NOMO-1 treated with dmso at 0.1 percent for 144 hours (cell line): ENCODE measurements at regions not wholly inside any gene's neighbourhood (a gene's known extent, or its start where the extent isn't known, plus 50 kb on each side); places are given as distances from the start of the nearest gene placed in this dataset.
"Not testable (repeated sequence)": the region's sequence is repeated elsewhere in the genome, so short reads cannot be mapped to it uniquely, and the experiment has no call there.

Source experiments
- DNase-seq: peaks from one replicate; lab custom pipeline; 2025; ENCODE audit not compliant: unreplicated experiment; lab: John Stamatoyannopoulos, UW

DNA sequence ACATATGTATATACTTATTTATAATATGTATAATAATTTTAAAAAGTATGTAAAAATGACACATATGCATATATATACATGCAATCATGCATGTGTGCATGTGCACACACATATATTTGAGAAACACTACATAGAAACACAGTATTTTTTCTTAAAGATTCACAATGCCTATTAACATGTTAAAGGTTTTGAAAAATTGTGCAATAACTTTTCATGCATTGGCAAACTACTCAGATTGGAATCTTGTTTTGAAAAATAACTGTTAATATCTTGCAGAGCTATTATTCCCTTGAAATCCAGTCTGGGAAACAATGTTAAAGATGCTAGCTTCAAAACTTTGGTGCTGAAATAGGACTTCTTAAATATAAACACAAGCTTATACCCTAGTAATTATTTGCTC lies 256.2 kb upstream of the P2RY1 start:
- DNase-seq = no peak

DNA sequence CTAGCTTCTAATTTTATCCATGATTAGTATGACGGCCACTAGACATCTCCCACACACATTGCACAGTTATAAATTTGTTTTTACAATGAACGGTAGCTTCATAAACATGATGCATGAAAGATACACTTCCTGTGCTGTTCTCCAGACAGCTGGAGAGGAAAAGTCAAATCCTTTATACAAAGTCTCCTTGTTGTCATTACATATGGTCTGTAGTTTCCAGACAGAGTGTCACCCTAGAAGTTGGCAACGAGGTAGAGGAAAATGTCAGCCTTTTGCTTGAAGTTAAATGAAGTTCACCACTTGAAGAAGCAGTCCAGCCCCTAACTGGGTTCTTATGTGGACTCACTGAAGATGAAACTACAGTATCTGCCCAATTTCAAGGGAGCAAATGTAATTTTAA lies 253.0 kb upstream of the P2RY1 start:
- DNase-seq = no peak

- DNase-seq = no peak
These were observed 251.0 kb upstream of the P2RY1 start for GRCh38 chr3:152583963-152584362.

DNA sequence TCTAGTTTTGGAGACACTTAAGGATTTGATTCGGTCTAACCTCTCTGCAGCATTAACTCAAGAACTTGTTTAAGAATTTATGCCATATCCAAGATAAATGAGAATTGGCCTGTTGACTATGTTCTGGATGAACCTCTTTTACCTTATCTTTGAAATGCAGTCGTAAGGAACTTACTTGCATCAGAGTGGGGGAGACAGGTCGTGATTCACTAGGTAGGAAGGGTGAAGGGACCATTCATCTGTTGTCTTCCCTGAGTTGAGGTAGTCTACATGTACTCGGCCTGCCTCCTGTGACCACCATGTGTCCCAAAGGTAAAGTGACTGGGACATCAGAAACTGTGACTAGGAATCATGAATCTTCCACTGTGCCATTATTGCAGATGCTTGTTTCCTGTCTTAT lies 248.0 kb upstream of the P2RY1 start:
- DNase-seq = no peak

DNA sequence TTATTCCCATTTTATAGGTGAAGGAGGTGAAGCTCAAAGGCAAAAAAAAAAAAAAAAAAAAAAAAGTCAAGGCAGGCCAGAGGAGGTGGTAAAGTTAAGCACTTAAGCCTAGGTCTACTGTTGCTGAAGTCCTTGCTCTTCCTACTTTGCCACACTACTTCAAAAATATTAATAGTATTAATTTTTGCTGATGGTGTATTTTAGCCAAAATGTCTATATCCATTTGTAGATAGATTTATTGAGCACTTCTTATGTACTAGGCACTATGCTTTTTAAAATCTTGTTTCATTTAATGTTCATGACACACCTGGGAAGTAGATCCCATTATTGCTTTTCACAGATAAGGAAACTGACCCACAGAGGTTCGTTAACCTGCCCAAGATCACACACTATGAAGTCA lies 247.1 kb upstream of the P2RY1 start:
- no peak for DNase-seq

GRCh38 chr3:152589644-152590043 lies 245.3 kb upstream of the P2RY1 start:
- DNase-seq = no peak

- DNase-seq = no peak
These were observed 243.4 kb upstream of the P2RY1 start for GRCh38 chr3:152591515-152591914.

DNA sequence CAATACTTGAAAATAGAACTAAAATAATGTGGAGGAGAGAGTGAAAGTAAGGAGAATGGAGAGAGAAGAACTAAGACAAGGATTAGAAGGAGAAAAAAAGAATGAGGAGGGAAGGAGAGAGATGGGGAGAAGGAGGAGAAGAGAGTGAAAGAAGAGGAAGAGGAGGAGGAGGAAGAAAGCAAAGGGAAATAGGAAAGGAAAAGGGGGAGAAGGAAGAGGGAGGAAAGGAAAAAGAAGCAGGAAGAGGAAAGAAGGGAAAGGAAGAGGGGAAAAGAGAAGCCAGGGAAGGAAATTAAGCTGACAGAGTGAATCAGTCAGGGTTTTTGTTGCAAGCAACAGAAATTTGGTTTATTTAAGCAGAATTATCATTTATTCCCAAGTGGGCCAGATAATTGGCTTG lies 241.7 kb upstream of the P2RY1 start:
- DNase-seq = no peak

DNA sequence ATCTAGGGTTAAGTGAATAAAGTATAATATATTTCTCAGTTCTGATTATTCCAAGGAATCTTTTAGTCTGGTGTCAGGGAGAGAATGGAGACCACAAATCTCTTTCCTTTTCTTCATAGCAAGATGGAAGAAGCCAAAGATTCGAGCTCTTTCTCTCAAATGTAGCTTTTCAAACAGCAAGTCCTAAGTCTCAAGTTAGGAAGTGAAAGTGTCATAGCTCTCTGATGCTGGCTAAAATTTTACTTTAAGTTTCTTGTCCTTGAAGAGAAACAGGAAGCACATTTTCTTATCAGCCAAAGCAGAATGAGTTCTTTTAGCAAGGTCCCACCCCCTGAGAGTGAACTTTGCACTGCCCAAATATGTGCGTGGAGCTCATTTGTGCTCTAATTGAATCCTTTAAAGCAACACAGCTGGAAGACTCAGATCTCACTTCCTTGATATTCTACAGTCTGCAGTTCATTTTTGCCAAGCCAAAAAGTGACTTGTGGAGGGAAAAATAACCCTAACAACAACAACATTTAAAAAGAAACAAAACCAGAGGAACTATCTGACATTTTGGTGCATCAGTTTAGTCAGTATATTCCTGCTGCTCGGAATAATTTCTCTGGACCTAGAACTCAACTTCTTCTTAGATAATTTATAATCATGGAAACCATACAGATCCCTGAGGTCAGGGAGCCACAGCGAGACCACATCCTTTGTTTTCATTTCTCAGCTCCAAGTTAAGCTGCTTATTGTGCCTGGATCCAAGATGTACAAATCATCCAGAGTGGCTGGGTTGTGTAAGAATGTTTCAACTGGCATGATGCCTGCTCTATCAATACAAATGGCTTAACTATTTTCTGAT lies 238.7 kb upstream of the P2RY1 start:
- DNase-seq = peak; percentile 97

DNA sequence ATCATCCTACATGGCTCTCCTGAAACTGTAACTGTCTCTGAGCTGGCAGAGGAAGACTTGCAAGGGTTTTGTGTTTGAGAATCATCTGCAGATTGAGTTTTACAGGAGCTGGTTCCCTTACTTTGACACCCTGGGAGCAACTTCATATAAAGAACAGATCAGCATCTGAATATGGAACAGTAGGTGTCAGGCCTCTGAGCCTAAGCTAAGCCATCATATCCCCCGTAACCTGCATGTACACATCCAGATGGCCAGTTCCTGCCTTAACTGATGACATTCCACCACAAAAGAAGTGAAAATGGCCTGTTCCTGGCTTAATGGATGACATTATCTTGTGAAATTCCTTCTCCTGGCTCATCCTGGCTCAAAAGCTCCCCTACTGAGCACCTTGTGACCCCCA lies 238.1 kb upstream of the P2RY1 start:
- DNase-seq = not testable (repeated sequence)

DNA sequence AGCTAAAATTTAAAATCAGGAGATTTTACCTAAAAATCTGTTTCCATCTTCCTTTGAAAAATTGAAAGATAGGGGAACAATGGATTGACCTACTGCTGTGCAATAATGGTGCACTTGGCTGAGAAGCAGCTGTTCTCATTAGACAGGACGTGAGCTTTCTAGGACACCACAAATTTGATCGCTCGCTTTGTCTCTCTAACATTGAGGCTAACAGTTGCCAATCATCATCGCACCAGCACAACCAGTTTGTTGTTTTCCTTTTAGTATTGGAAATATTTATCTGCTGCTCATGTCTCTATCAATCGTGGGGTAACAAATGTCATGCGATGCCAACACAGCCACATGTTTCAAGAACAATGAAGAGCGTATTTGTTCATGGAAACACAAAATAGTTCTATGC lies 228.8 kb upstream of the P2RY1 start:
- DNase-seq = no peak

DNA sequence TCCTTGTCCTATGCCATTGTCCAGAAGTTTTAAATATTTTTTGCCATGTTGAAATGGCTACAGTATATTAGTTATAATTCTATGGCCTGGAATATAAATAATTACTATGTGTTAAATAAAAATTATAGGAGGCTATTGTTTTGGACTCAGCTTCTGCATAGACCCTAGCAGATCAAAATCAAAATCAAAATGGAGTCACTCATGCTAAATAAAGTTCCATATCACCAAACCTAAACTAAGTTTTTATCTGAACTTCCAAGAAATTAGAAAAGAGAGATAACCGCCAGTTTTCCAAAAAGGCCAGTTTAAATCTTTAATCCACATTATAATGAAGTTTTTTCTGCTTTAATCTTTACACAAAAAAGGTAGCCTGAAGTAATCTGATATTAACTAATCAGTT lies 227.8 kb upstream of the P2RY1 start:
- DNase-seq = no peak

- no peak for DNase-seq
These were observed 226.0 kb upstream of the P2RY1 start for GRCh38 chr3:152608696-152609594.

DNA sequence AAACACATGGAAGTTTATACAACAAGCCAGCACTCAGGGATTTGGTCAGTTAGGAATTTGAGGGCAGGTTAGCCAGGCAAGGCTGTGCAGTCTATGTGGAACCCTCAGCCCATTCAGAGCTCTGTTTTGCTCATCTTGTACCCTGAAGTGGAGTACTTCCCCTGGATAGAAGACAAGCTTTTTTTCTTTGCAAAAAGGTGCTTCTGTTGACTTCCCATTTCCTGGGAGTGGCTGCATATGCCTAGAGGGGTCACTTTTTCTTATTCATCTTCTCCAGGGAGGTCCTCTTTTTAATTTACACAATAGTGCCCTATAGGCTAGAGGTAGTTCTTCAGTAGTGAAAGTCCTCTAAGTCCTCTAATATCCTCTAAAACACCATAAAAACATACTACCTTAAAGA lies 225.0 kb upstream of the P2RY1 start:
- no peak for DNase-seq

DNA sequence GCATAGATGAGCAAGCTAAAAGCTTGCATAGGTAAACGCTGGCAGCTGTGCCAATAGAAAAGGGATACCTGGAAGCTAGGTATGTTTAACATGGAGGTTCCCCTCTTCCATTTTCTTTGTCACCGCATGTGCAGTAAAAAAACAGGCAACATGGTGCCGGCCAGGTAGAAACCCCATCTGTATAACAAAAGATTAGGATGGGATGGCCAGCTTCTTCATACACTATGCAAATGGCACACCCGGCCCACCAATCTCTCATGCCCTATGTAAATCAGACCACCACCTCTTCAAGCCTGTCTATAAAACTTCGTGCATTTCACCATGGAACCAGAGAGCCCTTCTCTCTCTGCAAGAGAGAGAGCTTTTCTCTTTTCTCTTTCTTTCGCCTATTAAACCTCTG lies 224.3 kb upstream of the P2RY1 start:
- no peak for DNase-seq

DNA sequence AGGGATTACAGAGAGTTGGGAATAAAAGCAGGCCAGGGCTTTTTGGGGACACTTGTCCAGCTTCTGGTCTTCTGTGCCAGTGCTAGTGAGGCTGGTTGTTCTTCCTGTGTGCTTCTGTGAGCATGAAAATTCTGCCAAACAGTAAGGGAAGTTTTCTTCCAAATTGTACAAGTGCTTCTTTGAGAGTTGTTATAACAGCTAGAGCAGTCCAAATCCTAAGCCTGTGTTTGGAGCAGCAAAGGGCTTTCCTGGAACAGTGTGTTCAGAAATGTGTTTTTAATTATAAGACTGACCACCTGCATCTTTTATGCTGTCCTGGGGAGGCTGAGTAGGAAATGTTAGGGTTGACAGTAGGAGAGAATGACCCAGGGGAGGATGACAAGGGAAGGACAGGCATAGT lies 223.0 kb upstream of the P2RY1 start:
- DNase-seq = no peak

DNA sequence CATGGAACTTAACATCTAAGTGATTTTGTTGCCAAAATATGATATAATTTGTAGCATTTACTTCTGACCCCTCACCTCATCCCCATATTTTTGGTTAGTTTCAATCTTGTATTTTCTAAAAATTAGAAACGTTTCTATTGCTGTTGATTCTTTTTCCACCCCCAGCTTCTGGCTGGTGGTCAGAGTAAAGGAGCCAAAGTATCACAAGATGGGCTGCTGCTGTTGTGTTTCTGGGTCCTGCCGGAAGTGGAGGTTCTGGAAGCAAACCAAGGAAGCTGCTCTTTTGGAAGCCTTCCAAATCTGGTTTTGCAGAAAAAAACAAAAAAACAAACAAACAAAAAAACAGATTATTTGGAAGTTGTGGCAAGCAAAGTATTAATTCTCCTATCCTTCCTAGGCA lies 221.1 kb upstream of the P2RY1 start:
- no peak for DNase-seq

- no peak for DNase-seq
These were observed 219.2 kb upstream of the P2RY1 start for GRCh38 chr3:152615681-152616080.

DNA sequence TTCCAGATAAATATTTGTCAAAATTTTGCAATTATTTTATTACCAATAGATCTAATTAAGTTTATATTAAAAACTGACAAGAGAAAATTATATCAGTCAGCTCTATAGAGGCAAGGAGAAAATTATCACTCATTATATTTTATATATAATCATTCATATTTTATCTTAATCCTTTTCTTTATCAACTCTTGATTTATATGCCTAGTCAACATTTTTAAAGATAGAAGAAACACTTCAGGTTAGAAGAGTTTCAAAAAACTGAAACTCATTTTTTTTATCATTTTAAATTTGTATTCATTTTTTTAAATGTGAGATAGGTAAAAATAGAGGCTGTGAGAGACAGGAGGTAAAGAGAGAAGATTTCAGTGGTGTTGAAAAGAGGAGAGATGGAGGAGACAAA lies 217.3 kb upstream of the P2RY1 start:
- no peak for DNase-seq

DNA sequence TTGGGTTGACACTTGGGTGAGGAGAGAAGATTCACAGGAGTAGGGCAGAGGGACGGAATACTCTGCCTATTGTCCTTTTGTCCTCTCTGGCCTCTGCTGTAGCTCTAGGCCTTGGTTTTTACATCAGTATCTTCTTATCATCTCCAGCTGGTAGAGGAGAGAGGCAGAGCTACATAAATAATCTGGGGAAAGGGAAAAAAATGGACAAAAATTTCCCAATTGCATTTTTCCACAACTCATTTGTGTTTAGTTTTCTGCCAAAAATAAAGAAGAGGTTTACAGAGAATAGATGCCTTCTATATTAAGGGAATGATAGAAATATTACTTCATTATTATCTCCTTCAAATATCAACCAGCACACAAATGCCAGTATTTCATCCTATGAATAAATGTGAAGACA lies 216.4 kb upstream of the P2RY1 start:
- DNase-seq = no peak

GRCh38 chr3:152619691-152620090 lies 215.2 kb upstream of the P2RY1 start:
- DNase-seq = no peak

DNA sequence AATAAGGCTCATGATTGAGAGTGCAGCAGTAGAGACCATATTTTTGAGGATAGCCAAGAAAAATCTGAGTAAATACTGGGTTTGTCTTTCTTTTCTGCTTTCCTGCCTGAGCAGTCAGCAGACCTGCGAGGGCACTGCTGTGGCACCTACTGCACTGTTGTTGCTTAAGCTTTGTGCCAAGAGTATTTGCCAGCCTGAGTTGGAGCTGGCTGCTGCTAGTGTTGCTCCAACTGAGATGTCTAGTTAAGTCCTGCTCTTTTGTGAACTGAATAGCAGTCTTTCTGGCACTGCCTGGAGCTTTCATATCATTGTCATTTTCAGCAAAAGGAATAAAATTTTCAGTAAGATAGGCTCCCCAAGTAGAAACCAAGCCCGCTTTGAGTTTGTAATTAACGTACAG lies 214.5 kb upstream of the P2RY1 start:
- no peak for DNase-seq
